ENCODE measurements at regions not wholly inside any gene's neighbourhood (a gene's known extent, or its start where the extent isn't known, plus 50 kb on each side); places are given as distances from the start of the nearest gene placed in this dataset.

GRCh38 chr6:71513036-71513435 lies 224.4 kb downstream of the OGFRL1 start:
- TF ChIP-seq POLR2AphosphoS5 (IDR thresholded peaks at IDR 0.05; ENCODE audit: borderline replicate concordance, low read depth, low read length) (no peak), EZH2 (IDR thresholded peaks at IDR 0.05) (no peak), FOXP2 (optimal IDR thresholded peaks at IDR 0.05; ENCODE audit: control extremely low read depth, extremely low read length, insufficient read depth) (no peak)
